ENCODE measurements at regions not wholly inside any gene's neighbourhood (a gene's known extent, or its start where the extent isn't known, plus 50 kb on each side); places are given as distances from the start of the nearest gene placed in this dataset.

GRCh38 chr14:101147848-101148247 lies 244.3 kb upstream of the RTL1 start:
- DNase-seq (ENCODE audit: low read depth): no peak
- TF ChIP-seq CTCF (IDR thresholded peaks at IDR 0.05; ENCODE audit: insufficient read depth, low read depth, low read length, missing control alignments): no peak
- H3K4me3 ChIP-seq (ENCODE audit: low read length): no peak overlapping the region

DNA sequence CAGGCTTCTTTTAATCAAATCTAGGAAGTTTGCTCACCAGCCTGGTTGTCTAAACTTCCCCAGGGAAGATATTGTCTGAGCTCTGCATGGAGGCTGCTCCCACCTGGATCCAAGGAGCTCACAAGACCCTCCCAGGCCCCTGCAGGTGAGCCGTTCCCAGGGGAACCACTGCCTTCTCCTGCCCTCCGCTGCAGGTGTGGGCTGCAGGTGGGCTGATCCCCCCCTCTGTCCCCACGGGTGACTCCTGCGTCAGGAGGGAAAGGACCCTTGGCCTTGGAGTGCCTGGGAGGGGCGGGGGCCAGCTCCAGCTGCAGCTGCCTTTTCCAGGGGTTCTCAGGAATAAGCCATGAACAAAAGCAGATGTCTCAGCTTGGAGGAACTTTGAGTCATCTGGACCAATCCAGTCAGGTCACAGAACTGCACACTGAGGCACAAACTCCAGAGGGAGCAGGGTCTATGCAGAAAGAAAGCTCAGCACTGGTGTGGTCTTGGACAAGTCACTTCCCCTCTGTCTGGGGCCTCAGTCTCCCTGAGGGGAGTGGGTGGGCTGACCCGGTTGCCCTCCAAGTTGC lies 246.6 kb upstream of the RTL1 start:
- DNase-seq (ENCODE audit: low read depth): no peak
- TF ChIP-seq CTCF (IDR thresholded peaks at IDR 0.05; ENCODE audit: insufficient read depth, low read depth, low read length, missing control alignments): no peak
- H3K4me3 ChIP-seq (ENCODE audit: low read length): no peak overlapping the region

DNA sequence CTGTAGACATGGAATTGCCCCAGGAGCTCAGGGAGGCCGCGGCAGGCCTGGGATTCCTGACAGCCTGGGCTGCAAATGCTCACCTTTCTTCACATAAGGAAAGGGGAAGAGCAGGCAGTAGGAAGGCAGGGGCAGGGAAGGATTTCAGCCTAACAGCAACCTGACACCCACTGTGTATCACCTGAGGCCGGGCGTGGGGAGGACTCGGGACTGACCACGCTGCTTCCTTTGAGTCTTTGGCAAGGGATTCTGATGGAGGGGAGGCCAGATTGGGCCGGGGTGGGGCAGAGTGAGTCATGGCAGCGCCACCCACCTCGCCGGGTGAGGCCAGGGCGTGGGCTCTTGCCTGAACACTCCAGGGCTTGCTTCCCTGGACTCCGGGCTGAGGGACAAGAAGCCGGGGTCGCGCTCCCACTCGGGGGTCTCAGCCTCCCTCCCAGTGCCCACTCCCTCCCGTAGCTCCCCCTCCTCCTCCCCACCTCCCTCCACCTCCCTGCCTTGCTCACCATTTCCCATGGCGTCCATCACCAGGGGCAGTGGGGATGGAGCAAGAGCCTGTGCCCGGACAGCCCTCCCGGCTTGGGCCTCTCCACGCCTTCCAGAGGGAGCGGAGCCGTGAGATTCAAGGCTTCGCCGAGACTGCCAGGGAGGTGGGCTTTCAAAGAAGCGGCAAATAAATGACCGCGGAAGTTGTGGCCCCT lies 247.9 kb upstream of the RTL1 start:
- peak; percentile 4 for DNase-seq (ENCODE audit: low read depth)
- H3K4me3 ChIP-seq (ENCODE audit: low read length): no peak overlapping the region
- TF ChIP-seq CTCF (IDR thresholded peaks at IDR 0.05; ENCODE audit: insufficient read depth, low read depth, low read length, missing control alignments): no peak

GRCh38 chr14:101151927-101152305 lies 248.4 kb upstream of the RTL1 start:
- no peak for TF ChIP-seq CTCF (IDR thresholded peaks at IDR 0.05; ENCODE audit: insufficient read depth, low read depth, low read length, missing control alignments)
- no peak overlapping the region for H3K4me3 ChIP-seq (ENCODE audit: low read length)
- DNase-seq (ENCODE audit: low read depth): no peak

GRCh38 chr14:101152855-101153254 lies 249.3 kb upstream of the RTL1 start:
- no peak for TF ChIP-seq CTCF (IDR thresholded peaks at IDR 0.05; ENCODE audit: insufficient read depth, low read depth, low read length, missing control alignments)
- no peak for DNase-seq (ENCODE audit: low read depth)
- H3K4me3 ChIP-seq (ENCODE audit: low read length): no peak overlapping the region

DNA sequence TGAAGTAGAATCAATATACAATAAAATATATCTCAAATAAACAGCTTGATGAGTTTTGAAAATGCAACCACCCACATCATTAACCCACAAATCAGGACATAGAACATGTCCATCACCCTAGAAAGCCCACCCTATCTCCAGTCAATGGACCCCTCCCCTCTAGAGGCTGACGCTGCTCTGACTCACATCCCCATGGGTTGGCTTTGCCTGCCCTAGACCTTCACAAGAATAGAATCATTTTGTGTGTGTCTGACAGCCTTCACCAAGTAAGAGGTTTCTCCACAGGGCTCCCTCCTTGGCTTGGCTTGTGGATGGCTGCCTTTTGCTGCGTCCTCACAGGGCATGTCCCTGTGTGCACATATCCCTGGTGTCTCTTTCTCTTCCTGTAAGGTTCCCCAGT lies 250.2 kb upstream of the RTL1 start:
- no peak for TF ChIP-seq CTCF (IDR thresholded peaks at IDR 0.05; ENCODE audit: insufficient read depth, low read depth, low read length, missing control alignments)
- no peak for DNase-seq (ENCODE audit: low read depth)
- H3K4me3 ChIP-seq (ENCODE audit: low read length): no peak overlapping the region

GRCh38 chr14:101155575-101155974 lies 252.1 kb upstream of the RTL1 start:
- H3K4me3 ChIP-seq (ENCODE audit: low read length): no peak overlapping the region
- TF ChIP-seq CTCF (IDR thresholded peaks at IDR 0.05; ENCODE audit: insufficient read depth, low read depth, low read length, missing control alignments): no peak

More at GRCh38 chr14:101155575-101155974, 252.1 kb upstream of the RTL1 start:
- DNase-seq (ENCODE audit: low read depth): no peak

All from epithelial cell of esophagus (primary cell).